Posterior vena cava (tissue), 2 donors: ENCODE measurements at regions not wholly inside any gene's neighbourhood (a gene's known extent, or its start where the extent isn't known, plus 50 kb on each side); places are given as distances from the start of the nearest gene placed in this dataset.
"Not testable (repeated sequence)": the region's sequence is repeated elsewhere in the genome, so short reads cannot be mapped to it uniquely, and the experiment has no call there.

ENCODE experiments used
- DNase-seq: peaks from one replicate; pipeline ENCODE4 v3.0.0-alpha.2; 2020; ENCODE audit warnings: low spot score
- intact Hi-C, 2 donors: fragments of 100-400 bp; cut with DNase I; formaldehyde crosslinking; loops; one replicate each; pipeline versions ENCODE4 v1.14.1 to v1.14.2; 2022 to 2023
- donor health status: DM: yes; HTN: yes; CAD: no.
- donor health status: DM: yes; HTN: yes; CAD: no.

DNA sequence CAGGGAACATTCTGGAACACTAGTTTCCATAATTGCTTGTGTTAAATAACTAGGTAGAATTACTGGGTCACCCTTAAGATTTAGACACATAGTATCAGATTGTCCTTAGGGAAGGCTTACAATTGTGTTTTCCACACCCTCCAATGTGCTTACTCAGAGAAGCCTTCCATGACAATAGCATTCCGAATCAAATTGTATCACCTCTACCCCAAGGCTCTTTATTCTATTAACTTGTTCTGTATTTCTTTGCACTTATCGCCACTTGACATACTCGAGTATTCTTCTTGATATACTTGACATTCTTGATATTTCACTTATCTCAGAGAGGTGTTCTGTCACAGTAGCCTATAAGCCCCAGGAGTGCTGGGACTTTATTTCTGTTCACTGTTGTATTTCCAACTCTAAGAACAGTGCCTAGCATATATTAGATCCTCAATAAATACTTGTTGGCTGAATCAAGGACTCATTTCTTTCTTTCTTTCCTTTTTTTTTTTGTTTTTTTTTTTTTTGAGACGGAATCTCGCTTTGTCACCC lies 238.9 kb upstream of the PDZRN3 start:
- DNase-seq, result no peak
- intact Hi-C loops, result no loop called here

DNA sequence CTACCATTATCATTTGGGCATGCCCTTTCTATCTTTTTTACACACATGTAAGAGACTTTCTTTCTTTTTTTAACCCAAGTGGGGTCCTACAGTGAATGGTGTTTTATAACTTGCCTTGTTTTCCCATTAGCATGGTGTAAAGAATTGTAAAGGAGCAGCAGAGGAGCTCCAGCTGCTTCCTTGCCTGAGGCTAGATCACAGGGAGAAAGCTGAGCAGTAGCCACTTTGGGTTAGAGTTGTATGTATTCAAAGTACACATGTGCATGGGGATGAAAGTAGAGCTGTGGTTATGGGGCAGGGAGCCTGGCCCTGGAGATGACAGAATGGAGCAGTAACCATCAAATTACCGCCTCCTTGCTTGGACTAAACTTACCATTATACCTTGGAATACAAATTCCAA lies 231.1 kb upstream of the PDZRN3 start:
- DNase-seq, result no peak
- intact Hi-C loops, result loop anchor here in 1 of 2 donors (10.0 kb wide), 1 partner anchor 751 kb away; no protein-coding TSS in a partner anchor

DNA sequence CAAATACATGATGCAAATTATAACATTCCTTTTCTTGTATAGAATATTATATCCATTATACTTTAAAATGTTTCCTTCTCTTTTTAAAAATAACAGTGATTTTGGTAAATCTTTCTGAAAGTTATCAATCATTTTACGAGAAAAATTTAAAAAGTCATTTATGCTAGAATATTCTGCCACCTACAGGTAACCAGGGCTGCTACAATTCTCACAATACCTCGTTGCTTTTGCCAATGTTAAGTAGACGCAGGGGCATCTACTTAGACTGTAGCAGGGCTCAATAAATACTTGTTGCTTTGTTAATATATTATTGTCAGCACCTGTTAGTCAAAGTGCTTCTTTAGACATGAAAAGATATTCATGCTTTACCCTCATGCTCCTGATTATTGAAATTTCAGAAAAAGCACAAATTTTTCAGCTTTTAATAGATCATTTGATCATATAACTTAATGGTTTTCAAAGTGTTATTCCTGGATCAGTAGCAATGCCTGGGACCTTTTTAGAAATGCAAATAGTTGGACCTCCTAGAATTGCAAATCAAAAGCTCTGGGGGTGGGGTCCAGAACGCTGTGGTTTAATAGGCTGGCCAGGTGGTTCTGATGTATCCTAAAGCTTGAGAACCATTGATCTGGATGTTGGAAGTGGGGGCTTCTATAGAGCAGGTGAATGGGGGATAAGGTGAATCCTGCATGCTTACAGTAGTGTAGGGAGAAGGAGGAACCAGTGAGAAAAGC lies 223.6 kb upstream of the PDZRN3 start:
- intact Hi-C loops, result loop anchor here (5.0 to 10.0 kb wide), 4 partner anchors 94 to 744 kb away; partner anchors contain the start of gene PDZRN3 (in 1 of the 2)
- no peak for DNase-seq

DNA sequence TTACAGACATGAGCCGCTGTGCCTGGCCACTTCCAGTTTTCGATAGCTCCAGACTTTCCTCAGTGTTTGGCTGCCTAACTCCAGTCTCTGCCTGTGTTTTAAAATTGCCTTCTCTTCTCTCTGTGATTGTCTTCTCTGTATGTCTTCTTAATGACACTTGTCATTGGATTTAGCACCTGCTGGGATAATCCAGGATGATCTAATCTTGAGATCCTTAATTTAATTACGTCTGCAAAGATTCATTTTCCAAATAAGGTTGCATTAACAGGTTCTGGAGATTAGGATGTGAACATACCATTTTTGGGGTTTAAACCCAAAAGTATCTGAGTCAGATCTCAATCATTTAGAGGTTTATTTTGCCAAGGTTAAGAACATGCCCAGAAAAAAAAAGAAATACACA lies 222.2 kb upstream of the PDZRN3 start:
- intact Hi-C loops, result loop anchor here (5.0 to 10.0 kb wide), 4 partner anchors 92 to 742 kb away; partner anchors contain the start of gene PDZRN3 (in 1 of the 2)

DNA sequence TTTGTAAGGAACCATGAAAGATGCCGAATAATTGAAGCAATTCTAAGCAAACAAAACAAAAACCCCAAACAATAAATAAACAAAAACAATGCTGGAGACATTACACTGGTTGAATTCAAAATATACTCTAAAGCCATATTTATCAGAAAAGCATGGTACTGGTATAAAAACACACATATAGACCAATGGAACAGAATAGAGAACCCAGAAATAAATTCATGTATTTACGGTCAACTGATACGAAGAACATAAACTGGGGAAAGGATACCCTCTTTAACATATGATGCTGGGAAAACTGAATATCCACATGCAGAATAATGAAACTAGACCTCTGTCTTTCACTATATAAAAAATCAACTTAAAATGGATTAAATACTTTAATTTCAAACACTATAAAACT lies 214.3 kb upstream of the PDZRN3 start:
- DNase-seq, result no peak
- intact Hi-C loops, result loop anchor here in 1 of 2 donors (10.0 kb wide), 1 partner anchor 334 kb away; no protein-coding TSS in a partner anchor

More for the DNA sequence above, 222.2 kb upstream of the PDZRN3 start:
- no peak for DNase-seq

DNA sequence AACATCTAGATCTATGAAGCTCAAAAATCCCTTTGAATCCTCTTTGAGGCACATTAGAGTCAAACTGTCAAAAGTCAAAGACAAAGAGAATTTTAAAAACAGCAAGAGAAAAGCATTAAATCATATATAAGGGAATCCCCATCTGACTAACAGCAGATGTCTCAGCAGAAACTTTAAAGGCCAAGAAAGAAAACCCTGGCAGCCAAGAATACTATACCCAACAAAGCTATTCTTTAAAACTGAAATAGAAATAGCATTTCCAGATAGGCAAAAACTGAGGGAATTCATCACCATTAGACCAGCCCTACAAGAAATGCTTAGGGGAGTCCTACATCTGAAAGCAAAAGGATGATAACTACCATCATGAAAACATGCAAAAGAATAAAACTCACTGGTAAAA lies 211.2 kb upstream of the PDZRN3 start:
- intact Hi-C loops, result loop anchor here in 1 of 2 donors (10.0 kb wide), 1 partner anchor 331 kb away; no protein-coding TSS in a partner anchor
- DNase-seq, result no peak

DNA sequence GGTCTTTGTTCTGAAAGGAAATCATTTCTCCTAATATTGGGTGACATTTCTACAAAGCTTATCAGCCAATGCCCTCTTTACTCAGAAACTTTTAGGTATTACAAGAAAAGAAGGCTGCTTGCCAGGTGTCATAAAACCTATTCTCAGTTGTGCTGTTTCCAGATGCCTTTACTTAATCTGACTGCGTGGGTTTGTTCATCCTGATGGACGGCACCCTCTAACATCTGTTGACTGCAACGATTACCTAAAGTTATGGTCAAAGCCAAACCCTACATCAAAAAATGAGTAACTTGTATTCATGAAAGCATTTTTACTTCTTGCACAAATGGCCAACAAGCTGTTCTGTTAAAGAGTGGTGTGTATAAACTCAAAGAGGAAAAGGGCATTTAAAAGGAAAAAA lies 207.7 kb upstream of the PDZRN3 start:
- DNase-seq, result no peak
- intact Hi-C loops, result loop anchor here in 1 of 2 donors (10.0 kb wide), 1 partner anchor 328 kb away; no protein-coding TSS in a partner anchor

DNA sequence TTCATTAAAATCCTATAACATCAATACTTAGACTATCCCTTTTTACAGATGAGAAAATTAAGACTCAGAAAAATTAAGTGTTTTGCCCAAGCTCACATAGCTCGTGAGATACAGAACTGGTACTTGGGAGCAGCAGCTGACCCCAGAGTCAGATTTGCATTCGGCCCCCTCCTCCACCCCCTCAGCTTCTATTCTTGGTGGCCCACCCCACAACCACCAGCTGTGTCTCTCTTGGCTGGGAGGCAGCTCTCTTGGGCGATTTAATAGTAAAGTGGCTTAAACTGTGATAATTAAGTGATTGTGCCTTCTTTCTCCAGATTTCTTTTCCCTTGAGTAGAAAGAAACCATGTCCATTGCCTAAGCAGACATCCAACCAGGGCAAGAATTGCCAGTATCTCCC lies 203.6 kb upstream of the PDZRN3 start:
- no peak for DNase-seq
- intact Hi-C loops, result no loop called here

DNA sequence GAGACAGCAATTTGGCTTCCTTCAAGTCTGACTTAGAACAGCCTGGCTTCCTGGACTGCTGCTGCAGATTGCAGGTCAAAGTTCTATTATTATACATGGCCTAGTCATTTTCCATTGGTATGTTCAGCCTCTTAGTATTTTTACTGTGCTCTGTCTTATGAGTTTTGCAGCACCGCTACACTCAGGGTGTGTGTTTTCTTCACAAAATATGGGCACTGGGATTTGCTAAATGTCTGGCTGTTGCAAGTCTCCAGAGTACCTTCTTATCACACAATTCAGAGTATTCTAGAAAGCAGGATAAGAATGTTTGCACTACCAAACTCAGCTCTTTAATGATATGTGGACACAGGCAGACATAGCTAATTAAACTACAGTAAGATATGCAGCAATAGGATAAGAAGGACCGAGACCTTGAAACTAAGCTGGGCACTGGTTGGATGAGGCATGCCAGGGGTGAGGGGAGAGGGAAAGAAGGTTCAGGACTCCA lies 203.0 kb upstream of the PDZRN3 start:
- intact Hi-C loops, result no loop called here
- DNase-seq, result no peak

DNA sequence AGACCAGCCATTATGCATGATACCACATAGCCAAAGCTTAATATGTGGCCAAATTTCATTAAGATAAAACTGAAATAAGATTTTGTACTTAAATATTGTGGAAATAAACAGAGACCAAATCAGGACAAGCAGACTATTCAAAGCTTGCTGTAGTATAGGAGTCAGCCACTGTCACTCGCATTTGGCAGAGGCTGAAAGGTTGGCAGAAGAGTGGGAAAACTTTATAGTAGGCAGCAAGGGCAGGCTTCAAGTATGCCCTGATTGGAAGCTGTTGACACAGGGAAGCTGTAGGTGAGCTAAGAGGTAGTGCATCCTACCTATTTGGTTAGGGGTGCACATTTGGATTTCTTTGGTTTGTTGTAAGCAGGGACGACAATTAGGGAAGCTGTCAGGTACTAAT lies 202.5 kb upstream of the PDZRN3 start:
- intact Hi-C loops, result no loop called here
- no peak for DNase-seq

DNA sequence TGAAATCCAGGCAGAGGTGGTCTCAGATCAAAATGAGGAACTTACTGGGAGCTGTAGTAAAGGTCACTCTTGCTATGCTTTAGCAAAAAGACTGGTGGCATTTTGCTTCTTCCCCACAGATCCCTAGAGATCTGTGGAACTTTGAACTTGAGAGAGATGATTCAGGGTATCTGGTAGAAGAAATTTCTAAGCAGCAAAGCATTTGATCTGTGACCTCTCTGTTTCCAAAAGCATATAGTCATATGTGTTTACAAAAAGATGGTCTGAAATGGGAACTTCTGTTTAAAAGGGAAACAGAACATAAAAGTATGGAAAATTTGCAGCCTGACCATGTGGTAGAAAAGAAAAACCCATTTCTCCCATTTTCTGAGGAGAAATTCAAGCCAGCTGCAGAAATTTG lies 196.2 kb upstream of the PDZRN3 start:
- DNase-seq, intact Hi-C loops: not testable (repeated sequence)

DNA sequence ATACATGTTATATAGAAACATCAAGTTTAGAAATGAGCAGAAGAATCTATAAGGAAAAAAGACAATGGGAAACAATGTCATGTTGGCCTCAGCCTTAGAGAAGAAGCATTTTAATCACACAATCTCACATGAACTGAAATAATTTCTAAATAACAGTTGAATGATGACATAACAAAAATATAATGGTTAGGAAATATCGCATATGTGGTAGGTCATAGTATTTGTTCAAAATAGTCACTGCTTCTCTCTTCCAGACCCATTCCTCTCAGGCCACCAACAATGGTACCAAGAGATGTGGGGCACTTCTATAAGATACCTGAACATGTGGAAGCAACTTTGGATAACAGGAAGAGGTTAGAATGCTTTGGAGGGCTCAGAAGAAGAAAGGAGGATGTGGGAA lies 195.7 kb upstream of the PDZRN3 start:
- intact Hi-C loops, result no loop called here
- DNase-seq, result no peak

DNA sequence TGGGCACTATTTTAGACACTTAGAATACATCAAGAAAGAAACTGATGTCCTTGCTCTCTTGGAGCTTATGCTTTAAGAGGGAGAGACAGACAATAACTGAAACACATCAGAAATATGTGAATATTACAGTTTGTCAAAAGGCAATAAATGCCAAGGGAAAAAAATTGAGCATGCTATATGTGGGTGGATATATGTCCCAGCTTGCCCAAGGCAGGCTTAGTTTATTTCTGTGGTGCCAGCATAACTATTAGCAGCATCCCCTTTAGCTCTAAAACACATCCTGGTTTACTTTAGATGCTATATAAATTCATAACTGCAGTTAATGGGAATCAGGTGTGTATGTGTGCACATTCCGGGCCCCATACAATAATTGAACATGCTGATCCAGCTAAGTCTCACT lies 191.2 kb upstream of the PDZRN3 start:
- DNase-seq, result no peak
- intact Hi-C loops, result no loop called here

DNA sequence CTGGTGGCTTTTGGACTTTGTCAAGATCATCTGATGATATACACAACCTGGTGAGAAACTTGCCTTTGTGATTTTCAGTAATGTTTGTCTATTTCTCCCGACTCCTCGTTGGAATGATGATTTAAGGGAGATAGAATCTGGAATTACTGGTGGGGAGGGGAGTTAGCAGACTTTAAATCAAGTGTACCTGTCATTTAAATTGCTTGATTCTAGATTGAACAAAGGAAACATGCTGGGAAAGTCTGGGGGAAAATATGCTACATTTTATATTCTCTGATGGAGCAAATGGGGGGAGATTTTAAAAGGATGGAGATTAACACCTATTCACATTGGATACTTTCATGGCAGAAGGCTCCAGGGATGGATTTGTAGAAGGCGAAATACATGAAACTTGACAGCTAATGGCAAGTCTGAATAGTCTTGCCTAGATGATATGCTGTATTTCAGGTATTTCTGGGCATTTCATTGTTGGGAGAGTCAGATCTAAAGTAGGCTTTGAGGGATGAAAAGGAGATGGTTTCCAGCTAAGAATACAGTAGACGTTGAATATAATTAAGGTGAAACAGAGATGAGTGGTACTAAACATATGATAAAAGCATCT lies 189.1 kb upstream of the PDZRN3 start:
- intact Hi-C loops, result no loop called here
- DNase-seq, result no peak

DNA sequence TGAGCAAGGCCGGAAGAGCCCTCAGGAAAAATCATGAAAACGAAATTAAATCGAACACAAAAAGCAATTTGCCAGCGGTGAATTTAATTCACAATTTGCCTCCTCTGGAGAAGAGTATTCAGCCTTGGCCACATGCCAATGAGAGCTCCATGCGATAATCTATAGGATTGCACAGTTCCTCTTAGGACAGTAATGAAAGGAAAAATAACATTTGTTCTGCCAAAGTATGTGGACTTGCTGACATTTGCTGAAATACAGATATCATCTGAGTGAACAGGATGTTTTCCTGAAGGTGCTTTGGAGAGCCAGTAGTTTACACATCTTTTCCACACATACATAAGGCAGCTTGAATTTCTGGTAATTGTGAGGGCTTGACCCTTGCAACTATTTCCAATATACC lies 188.6 kb upstream of the PDZRN3 start:
- DNase-seq, result no peak
- intact Hi-C loops, result no loop called here

DNA sequence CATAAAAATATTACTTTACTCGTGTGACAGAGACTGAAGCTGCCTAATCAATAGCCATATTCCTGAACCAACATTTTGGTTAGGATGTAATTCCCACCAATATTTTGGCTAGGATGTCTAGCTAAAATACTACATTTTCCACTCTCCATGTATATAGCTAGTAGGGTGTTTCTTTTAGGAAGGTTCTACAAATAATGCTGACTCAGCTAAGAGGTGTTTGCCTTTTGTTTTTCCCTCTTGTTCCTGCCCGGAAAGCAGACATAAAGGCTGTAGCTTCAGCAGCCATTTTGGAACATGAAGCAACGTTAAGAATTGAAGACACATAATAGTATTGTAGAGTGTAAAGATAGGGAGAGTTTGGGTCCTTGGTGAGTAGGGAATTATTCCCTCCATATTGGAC lies 187.3 kb upstream of the PDZRN3 start:
- intact Hi-C loops, result no loop called here
- DNase-seq, result no peak

DNA sequence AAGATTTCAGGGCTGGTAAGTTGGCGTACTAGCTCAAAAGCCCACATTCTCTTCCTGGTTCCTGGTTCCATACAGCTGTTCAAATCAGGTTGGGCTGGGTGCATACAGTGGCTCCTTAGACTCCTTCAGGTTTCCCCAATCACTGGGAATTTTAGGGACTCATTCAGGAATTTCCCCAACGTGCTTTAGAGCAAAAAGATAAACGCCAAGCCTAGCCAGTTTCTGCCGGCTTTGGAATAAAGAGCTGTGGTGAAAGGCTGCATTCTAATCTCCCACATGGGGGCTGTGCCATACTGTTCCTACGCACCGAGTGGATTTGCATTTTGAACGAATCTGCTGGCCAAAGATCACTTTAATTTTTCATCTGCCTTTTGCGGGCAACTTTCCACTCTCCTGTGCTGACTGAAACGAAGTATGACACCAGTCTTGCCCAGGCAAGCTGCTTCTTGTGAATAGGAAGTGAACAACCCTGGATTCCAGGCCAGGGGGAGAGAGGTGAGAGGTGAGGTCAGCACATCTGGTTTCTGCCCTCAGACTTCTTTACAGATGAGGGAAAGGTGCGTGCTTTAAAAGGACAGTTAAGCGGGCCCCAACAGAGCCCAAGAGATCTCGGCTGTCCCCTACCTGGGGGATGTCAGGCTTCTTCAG lies 184.2 kb upstream of the PDZRN3 start:
- intact Hi-C loops, result no loop called here
- no peak for DNase-seq

DNA sequence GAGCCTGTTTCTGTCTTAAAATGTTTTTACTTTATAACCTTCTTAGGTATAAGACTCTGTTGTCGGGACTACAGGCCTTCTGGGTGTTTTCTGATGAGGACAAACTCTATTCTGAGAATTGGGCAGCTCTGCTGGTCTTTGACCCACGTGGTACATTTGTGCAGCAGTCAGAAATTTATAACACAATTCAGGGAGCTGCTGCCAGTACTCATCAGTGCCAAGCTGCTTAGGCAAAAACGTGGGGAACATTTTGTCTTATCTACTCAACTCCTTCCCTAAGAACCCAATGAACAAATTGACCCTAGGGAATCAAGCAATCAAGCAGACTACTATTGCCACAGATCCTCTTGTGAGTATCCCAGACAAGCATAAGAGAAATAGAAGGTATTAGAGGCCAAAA lies 180.7 kb upstream of the PDZRN3 start:
- intact Hi-C loops, result no loop called here
- peak; percentile 85 for DNase-seq

DNA sequence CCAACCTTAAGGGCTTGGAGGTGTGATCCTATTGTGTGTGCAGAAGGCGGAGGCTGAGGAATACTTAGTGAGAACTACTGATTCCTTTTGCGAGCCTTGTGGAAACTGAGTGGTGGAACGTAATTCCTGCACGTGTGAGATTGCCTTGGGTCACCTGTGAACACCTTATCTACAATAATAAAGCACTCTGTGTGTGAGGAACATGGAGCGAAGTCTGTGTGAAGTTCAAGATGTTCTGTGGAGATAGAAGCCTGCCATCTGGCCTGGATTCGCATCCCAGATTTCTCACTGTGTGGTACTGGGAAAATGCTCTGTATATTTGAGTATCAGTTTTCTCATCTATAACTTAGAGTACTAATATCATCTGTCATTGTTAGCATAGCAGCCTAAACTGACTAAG lies 179.5 kb upstream of the PDZRN3 start:
- DNase-seq, result no peak
- intact Hi-C loops, result no loop called here

DNA sequence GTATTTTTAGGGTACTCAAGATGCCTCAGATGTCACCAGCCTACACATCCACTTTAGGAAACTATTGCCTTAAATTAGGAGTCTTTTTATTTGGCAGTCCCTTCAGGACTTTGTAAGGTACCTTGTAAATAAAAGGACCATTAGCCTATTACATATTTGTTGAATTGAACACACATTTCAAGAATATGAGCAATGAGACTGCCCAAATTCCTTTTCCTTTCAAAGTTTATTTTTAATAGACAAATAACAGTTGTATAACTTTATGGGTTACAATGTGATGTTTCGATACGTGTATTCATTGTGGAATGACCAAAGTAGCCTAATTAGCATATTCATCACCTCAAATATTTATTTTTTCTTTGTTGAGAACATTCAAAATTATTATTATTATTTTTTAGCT lies 176.7 kb upstream of the PDZRN3 start:
- intact Hi-C loops, result no loop called here
- DNase-seq, result no peak
